ENCODE measurements at regions not wholly inside any gene's neighbourhood (a gene's known extent, or its start where the extent isn't known, plus 50 kb on each side); places are given as distances from the start of the nearest gene placed in this dataset.
"Not testable (repeated sequence)": the region's sequence is repeated elsewhere in the genome, so short reads cannot be mapped to it uniquely, and the experiment has no call there.

- not testable (repeated sequence) for DNase-seq
Observed at GRCh38 chr21:10431995-10432394, 89.4 kb upstream of the TPTE start.

- not testable (repeated sequence) for DNase-seq
Observed at GRCh38 chr21:10432456-10432855, 88.9 kb upstream of the TPTE start.

GRCh38 chr21:10437977-10438376, 83.4 kb upstream of the TPTE start:
- not testable (repeated sequence) for DNase-seq

GRCh38 chr21:10440639-10441038, 80.7 kb upstream of the TPTE start:
- not testable (repeated sequence) for DNase-seq

GRCh38 chr21:10442018-10442417, 79.4 kb upstream of the TPTE start:
- DNase-seq = not testable (repeated sequence)

- not testable (repeated sequence) for DNase-seq
Observed at GRCh38 chr21:10445685-10446084, 75.7 kb upstream of the TPTE start.

GRCh38 chr21:10449451-10449850, 71.9 kb upstream of the TPTE start:
- DNase-seq = not testable (repeated sequence)

GRCh38 chr21:10451274-10451673, 70.1 kb upstream of the TPTE start:
- not testable (repeated sequence) for DNase-seq

- not testable (repeated sequence) for DNase-seq
Observed at GRCh38 chr21:10457765-10458164, 63.6 kb upstream of the TPTE start.

GRCh38 chr21:10460957-10461356, 60.4 kb upstream of the TPTE start:
- DNase-seq = not testable (repeated sequence)

- not testable (repeated sequence) for DNase-seq
Observed at GRCh38 chr21:10461445-10461844, 59.9 kb upstream of the TPTE start.

- DNase-seq = no peak
Observed at GRCh38 chr21:10463156-10463555, 58.2 kb upstream of the TPTE start.

GRCh38 chr21:10464975-10465374, 56.4 kb upstream of the TPTE start:
- no peak for DNase-seq

- not testable (repeated sequence) for DNase-seq
Observed at GRCh38 chr21:10465524-10466110, 55.8 kb upstream of the TPTE start.

GRCh38 chr21:10466200-10466599, 55.2 kb upstream of the TPTE start:
- no peak for DNase-seq

Measured in right kidney (tissue), 1 donor.